PC-3 (cell line): ENCODE measurements at regions not wholly inside any gene's neighbourhood (a gene's known extent, or its start where the extent isn't known, plus 50 kb on each side); places are given as distances from the start of the nearest gene placed in this dataset.
A peak's percentile ranks its signal among the peaks of the same experiment; 100 is the strongest.

Source experiments
- ATAC-seq: fragments of 200-7000 bp; cut with Tn5 transposase; 2 replicates; pipeline ENCODE4 v1.9.1; 2020; ENCODE audit warnings: mild to moderate bottlenecking, moderate library complexity
- BruUV-seq: library from RNA; stranded (reverse); fragments of 400-500 nt; replicated peaks from 2 replicates; lab custom pipeline; 2021; lab: Mats Ljungman, UMichigan
- CTCF ChIA-PET: fragments of 300-600 bp; sonication (Branson Sonifier 250); formaldehyde crosslinking; loops from one replicate; lab custom pipeline; 2022; ENCODE audit warnings: antibody characterized with exemption; lab: Charles Lee
- POLR2A ChIA-PET: fragments of 300-600 bp; sonication (Branson Sonifier 250); formaldehyde crosslinking; loops from one replicate; lab custom pipeline; 2022; ENCODE audit warnings: antibody characterized with exemption; ENCODE audit not compliant: unreplicated experiment; lab: Charles Lee
- DNase-seq: peaks from one replicate; pipeline ENCODE4 v3.0.0-alpha.2; 2015
- H2AFZ ChIP-seq: fragments of 300-600 bp; sonication (generic); 2 replicates; pipeline ENCODE4 v1.6.0; 2016; ENCODE audit warnings: antibody characterized with exemption, low read length
- H3F3A ChIP-seq: fragments of 300-600 bp; sonication (generic); one replicate; pipeline ENCODE4 v1.6.0; 2017; ENCODE audit warnings: antibody characterized with exemption, low read length, control low read depth, mild to moderate bottlenecking; ENCODE audit not compliant: unreplicated experiment
- H3K27ac ChIP-seq: fragments of 300-600 bp; sonication (generic); 2 replicates; pipeline ENCODE4 v1.5.1; 2016; ENCODE audit warnings: mild to moderate bottlenecking, low read length
- H3K27me3 ChIP-seq: fragments of 300-600 bp; sonication (generic); 2 replicates; pipeline ENCODE4 v1.6.1; 2016; ENCODE audit warnings: low read length, mixed read lengths
- H3K36me3 ChIP-seq: fragments of 300-600 bp; sonication (generic); 2 replicates; pipeline ENCODE4 v1.6.1; 2016; ENCODE audit warnings: low read depth, mixed run types, low read length, mixed read lengths
- H3K4me1 ChIP-seq: fragments of 300-600 bp; sonication (generic); 2 replicates; pipeline ENCODE4 v1.5.1; 2016; ENCODE audit warnings: low read length; ENCODE audit not compliant: insufficient read depth
- H3K4me2 ChIP-seq: fragments of 300-600 bp; sonication (generic); 2 replicates; pipeline ENCODE4 v1.6.0; 2016; ENCODE audit warnings: low read length
- H3K4me3 ChIP-seq: fragments of 300-600 bp; sonication (generic); 2 replicates; pipeline ENCODE4 v1.5.1; 2016; ENCODE audit warnings: mild to moderate bottlenecking, low read length, mixed read lengths
- H3K79me2 ChIP-seq: fragments of 300-600 bp; sonication (generic); 2 replicates; pipeline ENCODE4 v1.6.1; 2017; ENCODE audit warnings: low read length, mixed read lengths
- H3K9ac ChIP-seq: fragments of 300-600 bp; sonication (generic); 2 replicates; pipeline ENCODE4 v1.6.0; 2016; ENCODE audit warnings: mild to moderate bottlenecking, low read length
- H3K9me2 ChIP-seq: fragments of 300-600 bp; sonication (generic); replicated peaks from 2 replicates; pipeline ENCODE4 v1.6.1; 2016; ENCODE audit warnings: mixed run types, low read length, mixed read lengths
- H3K9me3 ChIP-seq: fragments of 300-600 bp; sonication (generic); 2 replicates; pipeline ENCODE4 v1.6.1; 2016; ENCODE audit warnings: low read length, mixed read lengths
- H4K20me1 ChIP-seq: fragments of 300-600 bp; sonication (generic); 2 replicates; pipeline ENCODE4 v1.6.1; 2016; ENCODE audit warnings: low read length, mixed read lengths
- EZH2 ChIP-seq: fragments of 300-600 bp; sonication (generic); IDR thresholded peaks from one replicate; pipeline ENCODE4 v1.6.1; 2017; ENCODE audit warnings: antibody characterized with exemption, mild to moderate bottlenecking, low read length; ENCODE audit not compliant: unreplicated experiment
- EZH2phosphoT487 ChIP-seq: fragments of 300-600 bp; sonication (generic); IDR thresholded peaks from 2 replicates; pipeline ENCODE4 v1.6.1; 2018; ENCODE audit warnings: mild to moderate bottlenecking, antibody characterized with exemption, low read length, borderline replicate concordance
- intact Hi-C: fragments of 100-400 bp; cut with micrococcal nuclease; formaldehyde crosslinking; loops from 2 replicates; pipeline ENCODE4 v1.9.0; 2023
- TF ChIP-seq, protein P1 (sequence below): fragments of 300-600 bp; sonication (generic); conservative IDR thresholded peaks from 2 replicates; pipeline ENCODE4 v1.5.1; 2017; ENCODE audit warnings: antibody characterized with exemption, low read depth, mild to moderate bottlenecking, low read length

- Histone ChIP-seq H4K20me1 (no peaks in the 10 kb centered on the region), H3K27ac (no peak overlapping the region), H3K9me3 (no peaks in the 10 kb centered on the region), H3K9ac (no peak overlapping the region), H3K27me3 (no peaks in the 10 kb centered on the region), H3K9me2 (no peaks in the 10 kb centered on the region), H3K4me1 (peaks cover 4% of the 10 kb centered on the region; the same call in 1 of the 2 replicates), H3K4me2 (no peak overlapping the region), H2AFZ (no peak overlapping the region), H3K79me2 (no peaks in the 10 kb centered on the region), H3F3A (no peaks in the 10 kb centered on the region), H3K4me3 (no peak overlapping the region), H3K36me3 (no peaks in the 10 kb centered on the region)
- intact Hi-C loops, result no loop called here
- ChIA-PET POLR2A (no interaction called here), CTCF (no interaction called here)
- ATAC-seq (no peak), DNase-seq (no peak)
- no TSS peak for BruUV-seq
- TF ChIP-seq EZH2 (no peak), EZH2phosphoT487 (no peak)
- TF ChIP-seq, protein P1, sequence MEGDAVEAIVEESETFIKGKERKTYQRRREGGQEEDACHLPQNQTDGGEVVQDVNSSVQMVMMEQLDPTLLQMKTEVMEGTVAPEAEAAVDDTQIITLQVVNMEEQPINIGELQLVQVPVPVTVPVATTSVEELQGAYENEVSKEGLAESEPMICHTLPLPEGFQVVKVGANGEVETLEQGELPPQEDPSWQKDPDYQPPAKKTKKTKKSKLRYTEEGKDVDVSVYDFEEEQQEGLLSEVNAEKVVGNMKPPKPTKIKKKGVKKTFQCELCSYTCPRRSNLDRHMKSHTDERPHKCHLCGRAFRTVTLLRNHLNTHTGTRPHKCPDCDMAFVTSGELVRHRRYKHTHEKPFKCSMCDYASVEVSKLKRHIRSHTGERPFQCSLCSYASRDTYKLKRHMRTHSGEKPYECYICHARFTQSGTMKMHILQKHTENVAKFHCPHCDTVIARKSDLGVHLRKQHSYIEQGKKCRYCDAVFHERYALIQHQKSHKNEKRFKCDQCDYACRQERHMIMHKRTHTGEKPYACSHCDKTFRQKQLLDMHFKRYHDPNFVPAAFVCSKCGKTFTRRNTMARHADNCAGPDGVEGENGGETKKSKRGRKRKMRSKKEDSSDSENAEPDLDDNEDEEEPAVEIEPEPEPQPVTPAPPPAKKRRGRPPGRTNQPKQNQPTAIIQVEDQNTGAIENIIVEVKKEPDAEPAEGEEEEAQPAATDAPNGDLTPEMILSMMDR, result no peak
Observed at GRCh38 chr5:67305913-67306710, 109.5 kb upstream of the CD180 start.

- Histone ChIP-seq H3K4me2 (no peak overlapping the region), H2AFZ (no peak overlapping the region), H3K27ac (no peak overlapping the region), H3K36me3 (no peaks in the 10 kb centered on the region), H4K20me1 (no peaks in the 10 kb centered on the region), H3K4me3 (no peak overlapping the region), H3K9me2 (no peaks in the 10 kb centered on the region), H3F3A (no peaks in the 10 kb centered on the region), H3K9me3 (no peaks in the 10 kb centered on the region), H3K4me1 (peaks cover 7% of the 10 kb centered on the region; the same call in 1 of the 2 replicates), H3K9ac (no peak overlapping the region), H3K79me2 (no peaks in the 10 kb centered on the region), H3K27me3 (no peaks in the 10 kb centered on the region)
- DNase-seq, result no peak
- BruUV-seq, result no TSS peak
- ChIA-PET POLR2A (no interaction called here), CTCF (no interaction called here)
- ATAC-seq, result no peak
- TF ChIP-seq EZH2 (no peak), EZH2phosphoT487 (no peak)
- TF ChIP-seq, protein P1, result no peak
- intact Hi-C loops, result no loop called here
Observed at GRCh38 chr5:67305401-67305800, 108.8 kb upstream of the CD180 start.

- Histone ChIP-seq H3K27ac (no peak overlapping the region), H3F3A (no peaks in the 10 kb centered on the region), H3K27me3 (no peaks in the 10 kb centered on the region), H3K9me3 (no peaks in the 10 kb centered on the region), H3K36me3 (no peaks in the 10 kb centered on the region), H3K9ac (no peak overlapping the region), H3K4me3 (no peak overlapping the region), H4K20me1 (no peaks in the 10 kb centered on the region), H3K4me1 (peaks cover 7% of the 10 kb centered on the region; the same call in 1 of the 2 replicates), H2AFZ (0 out of 2 replicates have a peak overlapping the region, but pooled peaks have one; percentile 34), H3K4me2 (no peak overlapping the region), H3K79me2 (no peaks in the 10 kb centered on the region), H3K9me2 (no peaks in the 10 kb centered on the region)
- ChIA-PET CTCF (no interaction called here), POLR2A (interaction anchor here (0.6 kb wide), 1 partner anchor 42 kb away, joined by 3 read pairs; no protein-coding TSS in a partner anchor)
- TF ChIP-seq EZH2phosphoT487 (no peak), EZH2 (no peak)
- TF ChIP-seq, protein P1, result no peak
- no TSS peak for BruUV-seq
- ATAC-seq (no peak), DNase-seq (no peak)
- intact Hi-C loops, result no loop called here
Observed at GRCh38 chr5:67303356-67303755, 106.8 kb upstream of the CD180 start.
